Liver (tissue), 7 donors: ENCODE measurements at regions not wholly inside any gene's neighbourhood (a gene's known extent, or its start where the extent isn't known, plus 50 kb on each side); places are given as distances from the start of the nearest gene placed in this dataset.
A peak's percentile ranks its signal among the peaks of the same experiment; 100 is the strongest.

Source experiments
- DNase-seq: peaks from one replicate; pipeline ENCODE4 v3.0.0-alpha.2; 2017; ENCODE audit warnings: low spot score
- H3K27ac ChIP-seq, 2 donors: one replicate each; pipeline ENCODE4 v1.7.0; 2013; ENCODE audit warnings: inconsistent platforms in 2 of 2, low read length in 2 of 2, control low read depth in 1 of 2, low read depth in 1 of 2, mild to moderate bottlenecking in 1 of 2
- H3K27me3 ChIP-seq, 4 donors: one replicate each; pipeline versions ENCODE4 v1.6.1 to v1.7.0; 2013; ENCODE audit warnings: low read length in 3 of 4, inconsistent platforms in 1 of 4, mild to moderate bottlenecking in 1 of 4, moderate library complexity in 1 of 4; ENCODE audit not compliant: control insufficient read depth in 4 of 4, insufficient read depth in 4 of 4
- H3K36me3 ChIP-seq, 4 donors: one replicate each; pipeline versions ENCODE4 v1.6.1 to v1.7.0; 2013; ENCODE audit warnings: low read length in 3 of 4, mild to moderate bottlenecking in 3 of 4, low read depth in 1 of 4, moderate library complexity in 1 of 4; ENCODE audit not compliant: control insufficient read depth in 4 of 4, insufficient read depth in 3 of 4
- H3K4me1 ChIP-seq, 4 donors: one replicate each; pipeline versions ENCODE4 v1.6.1 to v1.7.0; 2013; ENCODE audit warnings: low read length in 3 of 4, mild to moderate bottlenecking in 3 of 4, moderate library complexity in 1 of 4; ENCODE audit not compliant: control insufficient read depth in 4 of 4, insufficient read depth in 4 of 4
- H3K4me3 ChIP-seq, 3 donors: one replicate each; pipeline versions ENCODE4 v1.6.1 to v1.7.0; 2013; ENCODE audit warnings: low read length in 3 of 3, control low read depth in 1 of 3, low read depth in 1 of 3, mild to moderate bottlenecking in 1 of 3
- H3K9ac ChIP-seq, 2 donors: one replicate each; pipeline ENCODE4 v1.7.0; 2013; ENCODE audit warnings: low read length in 2 of 2, mild to moderate bottlenecking in 2 of 2, moderate library complexity in 2 of 2, control low read depth in 1 of 2, low read depth in 1 of 2
- H3K9me3 ChIP-seq, 4 donors: one replicate each; pipeline versions ENCODE4 v1.6.1 to v1.7.0; 2013; ENCODE audit warnings: low read length in 3 of 4; ENCODE audit not compliant: control insufficient read depth in 4 of 4
- EGR1 ChIP-seq, 2 donors: IDR thresholded peaks; 2 replicates each; pipeline ENCODE4 v1.6.1; 2016 to 2018; ENCODE audit warnings: antibody characterized with exemption in 2 of 2, low read depth in 2 of 2
- FOXA1 ChIP-seq: IDR thresholded peaks from 2 replicates; pipeline ENCODE4 v1.6.1; 2016; ENCODE audit warnings: antibody characterized with exemption
- GABPA ChIP-seq, 2 donors: IDR thresholded peaks in 1 of 2; conservative IDR thresholded peaks in 1 of 2; 2 replicates each; pipeline ENCODE4 v1.6.1; 2016; ENCODE audit warnings: antibody characterized with exemption in 2 of 2, mild to moderate bottlenecking in 1 of 2, moderate library complexity in 1 of 2
- HNF4G ChIP-seq: IDR thresholded peaks from 2 replicates; pipeline ENCODE4 v1.6.1; 2016; ENCODE audit warnings: antibody characterized with exemption
- JUND ChIP-seq, 2 donors: IDR thresholded peaks; 2 replicates each; pipeline ENCODE4 v1.6.1; 2016; ENCODE audit warnings: antibody characterized with exemption in 2 of 2
- NR2F2 ChIP-seq: IDR thresholded peaks from 2 replicates; pipeline ENCODE4 v1.6.1; 2016; ENCODE audit warnings: antibody characterized with exemption
- RAD21 ChIP-seq, 2 donors: IDR thresholded peaks; 2 replicates each; pipeline ENCODE4 v1.6.1; 2016; ENCODE audit warnings: antibody characterized with exemption in 2 of 2, mild to moderate bottlenecking in 2 of 2
- SP1 ChIP-seq: IDR thresholded peaks from 2 replicates; pipeline ENCODE4 v1.6.1; 2018; ENCODE audit warnings: antibody characterized with exemption, mild to moderate bottlenecking
- TAF1 ChIP-seq: conservative IDR thresholded peaks from 2 replicates; pipeline ENCODE4 v1.6.1; 2016; ENCODE audit warnings: antibody characterized with exemption, mild to moderate bottlenecking
- YY1 ChIP-seq: IDR thresholded peaks from 2 replicates; pipeline ENCODE4 v1.6.1; 2016; ENCODE audit warnings: antibody characterized with exemption, mild to moderate bottlenecking
- WGBS: extraction: QIAGEN DNeasy Blood & Tissue Kit; methylation state at CpG from one replicate; pipeline ENCODE4 v1.1.7; 2013; 5-methylcytosine and 5-hydroxymethylcytosine counted together
- TF ChIP-seq, protein P1 (sequence below): IDR thresholded peaks from 2 replicates; pipeline ENCODE4 v1.6.1; 2016; ENCODE audit warnings: antibody characterized with exemption
- TF ChIP-seq, protein P2 (sequence below): IDR thresholded peaks from 2 replicates; pipeline ENCODE4 v1.6.1; 2016; ENCODE audit warnings: antibody characterized with exemption
- TF ChIP-seq, protein P3 (sequence below): IDR thresholded peaks from 2 replicates; pipeline ENCODE4 v1.6.1; 2016; ENCODE audit warnings: antibody characterized with exemption, mild to moderate bottlenecking
- TF ChIP-seq, protein P4 (sequence below): IDR thresholded peaks from 2 replicates; pipeline ENCODE4 v1.6.1; 2016; ENCODE audit warnings: antibody characterized with exemption
- donor health status: healthy.
- donor health status: healthy.
- donor health status: healthy.
- donor health status: healthy.

DNA sequence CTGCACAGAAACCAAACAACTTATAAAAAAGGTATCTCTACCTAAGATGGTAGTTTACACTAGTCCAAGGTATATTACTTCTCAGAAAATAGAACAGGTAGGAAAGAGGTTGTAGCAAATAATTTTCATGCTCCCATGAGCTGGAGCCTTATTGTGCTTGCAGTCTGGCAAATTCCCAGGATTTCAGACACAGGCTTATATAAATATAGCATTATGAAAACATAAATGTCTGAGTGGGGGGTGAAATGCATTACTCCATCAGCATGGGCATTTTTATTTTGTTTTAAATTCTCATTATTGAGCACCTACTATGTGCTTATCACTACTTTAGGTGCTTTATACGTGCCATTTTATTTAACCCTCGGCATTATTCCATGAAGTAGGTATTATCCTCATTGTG is 83.0 kb upstream of the PHYHIPL start:
- no peaks in the 10 kb centered on the region for H3K27me3 ChIP-seq
- no peak overlapping the region for H3K4me3 ChIP-seq
- 90% methylated on average over 2 of the region's 2 CpGs for WGBS
- H3K27ac ChIP-seq = no peak overlapping the region
- H3K9ac ChIP-seq = no peak overlapping the region
- no peaks in the 10 kb centered on the region for H3K9me3 ChIP-seq
- no peaks in the 10 kb centered on the region for H3K4me1 ChIP-seq
- no peak for DNase-seq
- H3K36me3 ChIP-seq = no peaks in the 10 kb centered on the region
- TF ChIP-seq TAF1 = no peak
- no peak for TF ChIP-seq HNF4G
- no peak for TF ChIP-seq FOXA1

DNA sequence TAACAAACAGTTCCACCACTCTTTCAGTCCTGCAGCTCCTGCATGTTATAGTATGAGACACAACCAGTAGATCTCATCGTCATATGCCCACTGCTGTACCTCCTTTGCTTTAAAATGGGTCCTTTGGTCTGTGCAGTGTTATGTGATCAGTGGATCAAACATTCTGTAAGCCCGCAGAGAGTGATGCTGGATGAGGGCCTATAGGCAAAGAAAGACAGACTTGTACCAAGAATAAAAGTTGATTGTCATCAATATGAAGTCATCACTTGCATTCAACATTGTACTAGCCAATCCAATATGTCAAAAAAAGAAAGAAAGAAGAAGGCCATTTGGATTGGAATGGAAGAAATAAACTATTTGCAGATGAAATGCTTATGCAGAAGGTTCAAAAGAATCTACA is 79.8 kb upstream of the PHYHIPL start:
- no peak overlapping the region for H3K9ac ChIP-seq
- TF ChIP-seq RAD21 (IDR thresholded peaks at IDR 0.05) (no peak), EGR1 (IDR thresholded peaks at IDR 0.05; ENCODE audit: low read depth in 2 of 2) (no peak), GABPA (IDR thresholded peaks at IDR 0.05 in 1 of 2, conservative IDR thresholded peaks at IDR 0.05 in 1 of 2) (no peak), FOXA1 (no peak), SP1 (no peak), YY1 (no peak), JUND (IDR thresholded peaks at IDR 0.05) (no peak), TAF1 (no peak)
- TF ChIP-seq, protein P1, sequence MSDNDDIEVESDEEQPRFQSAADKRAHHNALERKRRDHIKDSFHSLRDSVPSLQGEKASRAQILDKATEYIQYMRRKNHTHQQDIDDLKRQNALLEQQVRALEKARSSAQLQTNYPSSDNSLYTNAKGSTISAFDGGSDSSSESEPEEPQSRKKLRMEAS = no peak
- TF ChIP-seq, protein P2, sequence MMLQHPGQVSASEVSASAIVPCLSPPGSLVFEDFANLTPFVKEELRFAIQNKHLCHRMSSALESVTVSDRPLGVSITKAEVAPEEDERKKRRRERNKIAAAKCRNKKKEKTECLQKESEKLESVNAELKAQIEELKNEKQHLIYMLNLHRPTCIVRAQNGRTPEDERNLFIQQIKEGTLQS = no peak
- TF ChIP-seq, protein P3, sequence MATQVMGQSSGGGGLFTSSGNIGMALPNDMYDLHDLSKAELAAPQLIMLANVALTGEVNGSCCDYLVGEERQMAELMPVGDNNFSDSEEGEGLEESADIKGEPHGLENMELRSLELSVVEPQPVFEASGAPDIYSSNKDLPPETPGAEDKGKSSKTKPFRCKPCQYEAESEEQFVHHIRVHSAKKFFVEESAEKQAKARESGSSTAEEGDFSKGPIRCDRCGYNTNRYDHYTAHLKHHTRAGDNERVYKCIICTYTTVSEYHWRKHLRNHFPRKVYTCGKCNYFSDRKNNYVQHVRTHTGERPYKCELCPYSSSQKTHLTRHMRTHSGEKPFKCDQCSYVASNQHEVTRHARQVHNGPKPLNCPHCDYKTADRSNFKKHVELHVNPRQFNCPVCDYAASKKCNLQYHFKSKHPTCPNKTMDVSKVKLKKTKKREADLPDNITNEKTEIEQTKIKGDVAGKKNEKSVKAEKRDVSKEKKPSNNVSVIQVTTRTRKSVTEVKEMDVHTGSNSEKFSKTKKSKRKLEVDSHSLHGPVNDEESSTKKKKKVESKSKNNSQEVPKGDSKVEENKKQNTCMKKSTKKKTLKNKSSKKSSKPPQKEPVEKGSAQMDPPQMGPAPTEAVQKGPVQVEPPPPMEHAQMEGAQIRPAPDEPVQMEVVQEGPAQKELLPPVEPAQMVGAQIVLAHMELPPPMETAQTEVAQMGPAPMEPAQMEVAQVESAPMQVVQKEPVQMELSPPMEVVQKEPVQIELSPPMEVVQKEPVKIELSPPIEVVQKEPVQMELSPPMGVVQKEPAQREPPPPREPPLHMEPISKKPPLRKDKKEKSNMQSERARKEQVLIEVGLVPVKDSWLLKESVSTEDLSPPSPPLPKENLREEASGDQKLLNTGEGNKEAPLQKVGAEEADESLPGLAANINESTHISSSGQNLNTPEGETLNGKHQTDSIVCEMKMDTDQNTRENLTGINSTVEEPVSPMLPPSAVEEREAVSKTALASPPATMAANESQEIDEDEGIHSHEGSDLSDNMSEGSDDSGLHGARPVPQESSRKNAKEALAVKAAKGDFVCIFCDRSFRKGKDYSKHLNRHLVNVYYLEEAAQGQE = no peak
- TF ChIP-seq, protein P4, sequence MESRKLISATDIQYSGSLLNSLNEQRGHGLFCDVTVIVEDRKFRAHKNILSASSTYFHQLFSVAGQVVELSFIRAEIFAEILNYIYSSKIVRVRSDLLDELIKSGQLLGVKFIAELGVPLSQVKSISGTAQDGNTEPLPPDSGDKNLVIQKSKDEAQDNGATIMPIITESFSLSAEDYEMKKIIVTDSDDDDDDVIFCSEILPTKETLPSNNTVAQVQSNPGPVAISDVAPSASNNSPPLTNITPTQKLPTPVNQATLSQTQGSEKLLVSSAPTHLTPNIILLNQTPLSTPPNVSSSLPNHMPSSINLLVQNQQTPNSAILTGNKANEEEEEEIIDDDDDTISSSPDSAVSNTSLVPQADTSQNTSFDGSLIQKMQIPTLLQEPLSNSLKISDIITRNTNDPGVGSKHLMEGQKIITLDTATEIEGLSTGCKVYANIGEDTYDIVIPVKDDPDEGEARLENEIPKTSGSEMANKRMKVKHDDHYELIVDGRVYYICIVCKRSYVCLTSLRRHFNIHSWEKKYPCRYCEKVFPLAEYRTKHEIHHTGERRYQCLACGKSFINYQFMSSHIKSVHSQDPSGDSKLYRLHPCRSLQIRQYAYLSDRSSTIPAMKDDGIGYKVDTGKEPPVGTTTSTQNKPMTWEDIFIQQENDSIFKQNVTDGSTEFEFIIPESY = no peak
- no peak overlapping the region for H3K27ac ChIP-seq
- no peaks in the 10 kb centered on the region for H3K9me3 ChIP-seq
- no peaks in the 10 kb centered on the region for H3K4me1 ChIP-seq
- 95% methylated on average over 2 of the region's 2 CpGs for WGBS
- no peak for DNase-seq
- H3K27me3 ChIP-seq = no peaks in the 10 kb centered on the region
- H3K36me3 ChIP-seq = no peaks in the 10 kb centered on the region
- no peak overlapping the region for H3K4me3 ChIP-seq

DNA sequence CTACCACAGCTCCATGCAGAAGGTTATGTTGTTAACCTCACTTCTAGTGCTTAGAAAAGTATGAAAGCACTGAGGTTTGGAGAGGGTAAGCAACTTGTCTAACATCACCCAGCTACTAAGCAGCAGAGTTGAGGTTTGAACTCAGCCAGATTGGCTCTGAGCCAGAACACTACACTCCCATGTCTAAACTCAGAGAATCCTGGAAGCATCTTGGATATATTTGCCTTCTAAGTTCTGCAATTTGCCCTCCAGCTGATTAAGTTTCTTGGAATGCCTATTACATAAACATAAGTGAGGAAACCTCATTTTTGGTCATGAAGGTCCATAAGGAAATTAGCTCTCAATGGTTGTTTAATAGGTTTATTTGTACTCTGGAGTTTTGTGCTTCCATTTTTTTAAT is 78.1 kb upstream of the PHYHIPL start:
- Histone ChIP-seq H3K27ac (no peak overlapping the region), H3K36me3 (no peaks in the 10 kb centered on the region), H3K9ac (no peak overlapping the region), H3K27me3 (no peaks in the 10 kb centered on the region), H3K4me1 (no peaks in the 10 kb centered on the region), H3K9me3 (no peaks in the 10 kb centered on the region), H3K4me3 (no peak overlapping the region)
- TF ChIP-seq, protein P2 = no peak
- peak; percentile 19 for TF ChIP-seq NR2F2
- TF ChIP-seq, protein P3 = no peak
- DNase-seq = no peak
